Fibroblast of mammary gland (primary cell): ENCODE measurements at regions not wholly inside any gene's neighbourhood (a gene's known extent, or its start where the extent isn't known, plus 50 kb on each side); places are given as distances from the start of the nearest gene placed in this dataset.

Experiments
- DNase-seq: peaks from one replicate; pipeline ENCODE4 v3.0.0-alpha.2; 2010; ENCODE audit warnings: low read depth
- H3K4me3 ChIP-seq: 2 replicates; pipeline ENCODE4 v1.5.1; 2011; ENCODE audit warnings: low read depth, mild to moderate bottlenecking, low read length, moderate library complexity; ENCODE audit not compliant: control insufficient read depth
- CTCF ChIP-seq: conservative IDR thresholded peaks from 2 replicates; pipeline ENCODE4 v1.5.1; 2011; ENCODE audit warnings: low read depth, low read length, inconsistent platforms; ENCODE audit not compliant: control insufficient read depth, insufficient read depth

GRCh38 chr4:116469582-116469981, 615.8 kb downstream of the TRAM1L1 start:
- H3K4me3 ChIP-seq, result no peak overlapping the region
- DNase-seq, result no peak
- TF ChIP-seq CTCF, result no peak

- TF ChIP-seq CTCF, result no peak
- no peak for DNase-seq
- no peak overlapping the region for H3K4me3 ChIP-seq
These were observed 632.2 kb downstream of the TRAM1L1 start for GRCh38 chr4:116453127-116453526.

- no peak for TF ChIP-seq CTCF
These were observed 635.6 kb downstream of the TRAM1L1 start for GRCh38 chr4:116449764-116450163.

GRCh38 chr4:116444117-116444516, 641.3 kb downstream of the TRAM1L1 start:
- TF ChIP-seq CTCF, result no peak
- no peak overlapping the region for H3K4me3 ChIP-seq
- DNase-seq, result no peak

More at GRCh38 chr4:116449764-116450163, 635.6 kb downstream of the TRAM1L1 start:
- no peak overlapping the region for H3K4me3 ChIP-seq
- no peak for DNase-seq

- no peak for DNase-seq
- no peak overlapping the region for H3K4me3 ChIP-seq
- no peak for TF ChIP-seq CTCF
These were observed 646.2 kb downstream of the TRAM1L1 start for GRCh38 chr4:116438981-116439729.

- no peak overlapping the region for H3K4me3 ChIP-seq
- no peak for TF ChIP-seq CTCF
- no peak for DNase-seq
These were observed 647.0 kb downstream of the TRAM1L1 start for GRCh38 chr4:116438417-116438816.
